ENCODE measurements at regions not wholly inside any gene's neighbourhood (a gene's known extent, or its start where the extent isn't known, plus 50 kb on each side); places are given as distances from the start of the nearest gene placed in this dataset.

- Histone ChIP-seq H3K23me2 (ENCODE audit: insufficient read length, low read depth, low read length, poor library complexity, severe bottlenecking) (no peaks in the 10 kb centered on the region), H3K18ac (ENCODE audit: insufficient read length, low read depth, low read length) (peak overlapping the region; percentile 76), H3K4ac (ENCODE audit: low read depth, low read length) (no peak overlapping the region), H4K20me1 (ENCODE audit: control insufficient read depth, insufficient read depth, insufficient read length) (no peaks in the 10 kb centered on the region), H2BK120ac (ENCODE audit: low read depth, low read length, poor library complexity, severe bottlenecking) (no peak overlapping the region), H3K9ac (ENCODE audit: extremely low read depth, insufficient read length, low read length) (no peak overlapping the region), H3K79me1 (ENCODE audit: insufficient read depth, low read depth, low read length, poor library complexity, severe bottlenecking) (no peaks in the 10 kb centered on the region), H2BK12ac (ENCODE audit: insufficient read length, low read depth, low read length) (no peak overlapping the region), H3K27me3 (ENCODE audit: insufficient read depth, low read length) (no peaks in the 10 kb centered on the region), H2AFZ (ENCODE audit: low read length) (no peak overlapping the region), H2BK20ac (ENCODE audit: low read depth, low read length, poor library complexity, severe bottlenecking) (no peak overlapping the region), H3T11ph (ENCODE audit: low read length) (no peak overlapping the region), H3K56ac (ENCODE audit: insufficient read length, low read depth, low read length) (no peak overlapping the region), H4K91ac (ENCODE audit: insufficient read length, low read depth, low read length) (no peak overlapping the region), H3K23ac (ENCODE audit: insufficient read length, low read depth, low read length) (no peak overlapping the region), H3K27ac (ENCODE audit: insufficient read length, low read depth, low read length) (no peak overlapping the region), H3K4me2 (ENCODE audit: insufficient read depth, insufficient read length, low read length) (no peak overlapping the region), H3K9me3 (ENCODE audit: control insufficient read depth, low read depth, low read length) (no peaks in the 10 kb centered on the region), H3K4me1 (ENCODE audit: insufficient read depth, low read length) (peaks cover 5% of the 10 kb centered on the region; the same call in 1 of the 2 replicates), H2BK5ac (ENCODE audit: insufficient read length, low read length) (no peak overlapping the region), H4K5ac (ENCODE audit: insufficient read length, low read depth, low read length) (no peak overlapping the region), H2BK15ac (ENCODE audit: low read depth, low read length) (no peak overlapping the region), H2AK5ac (ENCODE audit: insufficient read length, low read length) (no peak overlapping the region), H4K8ac (replicated peaks; ENCODE audit: insufficient read length, low read depth, low read length) (no peak overlapping the region), H3K14ac (ENCODE audit: insufficient read depth, low read length) (no peak overlapping the region), H3K79me2 (ENCODE audit: insufficient read depth, low read length) (0 out of 2 replicates have a peak, but pooled peaks cover 1% of the 10 kb centered on the region)
- peaks cover 15 to 20% of the 10 kb centered on the region in 2 experiments for H3K4me1 Mint-ChIP-seq
- no CpG with 5 or more reads among the region's 4 CpGs for WGBS (ENCODE audit: extremely low coverage, insufficient read length, low lambda C conversion rate)
- no peak for DNase-seq
- no peaks in the 10 kb centered on the region; a peak in 1 of 5 replicates for H3K9me3 Mint-ChIP-seq
- TF ChIP-seq, protein P1, sequence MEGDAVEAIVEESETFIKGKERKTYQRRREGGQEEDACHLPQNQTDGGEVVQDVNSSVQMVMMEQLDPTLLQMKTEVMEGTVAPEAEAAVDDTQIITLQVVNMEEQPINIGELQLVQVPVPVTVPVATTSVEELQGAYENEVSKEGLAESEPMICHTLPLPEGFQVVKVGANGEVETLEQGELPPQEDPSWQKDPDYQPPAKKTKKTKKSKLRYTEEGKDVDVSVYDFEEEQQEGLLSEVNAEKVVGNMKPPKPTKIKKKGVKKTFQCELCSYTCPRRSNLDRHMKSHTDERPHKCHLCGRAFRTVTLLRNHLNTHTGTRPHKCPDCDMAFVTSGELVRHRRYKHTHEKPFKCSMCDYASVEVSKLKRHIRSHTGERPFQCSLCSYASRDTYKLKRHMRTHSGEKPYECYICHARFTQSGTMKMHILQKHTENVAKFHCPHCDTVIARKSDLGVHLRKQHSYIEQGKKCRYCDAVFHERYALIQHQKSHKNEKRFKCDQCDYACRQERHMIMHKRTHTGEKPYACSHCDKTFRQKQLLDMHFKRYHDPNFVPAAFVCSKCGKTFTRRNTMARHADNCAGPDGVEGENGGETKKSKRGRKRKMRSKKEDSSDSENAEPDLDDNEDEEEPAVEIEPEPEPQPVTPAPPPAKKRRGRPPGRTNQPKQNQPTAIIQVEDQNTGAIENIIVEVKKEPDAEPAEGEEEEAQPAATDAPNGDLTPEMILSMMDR (conservative IDR thresholded peaks at IDR 0.05), result no peak
- H3K36me3 Mint-ChIP-seq (ENCODE audit: insufficient read depth in 1 of 3, low read depth in 3 of 3), result no peaks in the 10 kb centered on the region
- no peaks in the 10 kb centered on the region for H3K27me3 Mint-ChIP-seq (ENCODE audit: low read depth)
- no peak overlapping the region for H3K27ac Mint-ChIP-seq
- H3K4me3 Mint-ChIP-seq, result no peak overlapping the region
Observed at GRCh38 chr10:33799281-33799943, 464.9 kb upstream of the NRP1 start.

Data from H9 (cell line).